ENCODE measurements at regions not wholly inside any gene's neighbourhood (a gene's known extent, or its start where the extent isn't known, plus 50 kb on each side); places are given as distances from the start of the nearest gene placed in this dataset.

DNA sequence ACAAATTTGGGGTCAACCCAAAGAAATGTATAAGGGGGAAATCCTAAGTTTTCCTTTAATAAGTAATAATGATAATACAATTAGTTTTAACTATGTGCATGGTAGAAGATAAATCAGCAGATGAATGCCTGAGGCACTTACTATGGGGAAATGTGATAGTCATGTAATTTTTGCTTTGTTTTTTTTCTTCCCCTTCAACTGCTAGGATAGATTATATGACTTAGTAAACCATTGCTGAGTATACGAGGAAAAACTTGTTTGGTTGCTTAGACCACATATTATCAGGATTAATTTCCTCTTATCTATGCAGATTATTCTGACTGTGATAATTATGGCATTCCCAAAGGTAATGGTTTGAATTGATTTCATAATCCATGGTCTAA is 181.1 kb downstream of the TGFB2 start:
- no peak for DNase-seq (ENCODE audit: low spot score)

DNA sequence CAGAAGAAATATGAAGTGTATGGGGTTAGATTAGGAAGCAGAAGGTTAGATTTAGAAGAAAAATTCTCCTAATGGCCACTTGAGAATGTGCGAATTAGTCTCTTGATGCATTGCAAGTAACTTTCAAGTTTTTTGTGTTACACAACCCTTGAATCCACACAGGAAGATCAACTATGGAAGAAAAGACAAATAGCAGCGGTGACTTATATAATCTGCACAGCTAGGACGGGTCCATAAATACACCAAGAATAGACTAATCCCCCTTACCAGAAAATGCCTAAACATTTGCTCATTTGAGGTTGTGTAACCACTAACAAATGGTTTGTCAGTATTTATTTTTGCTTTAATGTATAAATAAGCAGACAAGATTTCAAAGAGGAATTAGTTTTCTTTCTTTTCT is 182.6 kb downstream of the TGFB2 start:
- no peak for DNase-seq (ENCODE audit: low spot score)

DNA sequence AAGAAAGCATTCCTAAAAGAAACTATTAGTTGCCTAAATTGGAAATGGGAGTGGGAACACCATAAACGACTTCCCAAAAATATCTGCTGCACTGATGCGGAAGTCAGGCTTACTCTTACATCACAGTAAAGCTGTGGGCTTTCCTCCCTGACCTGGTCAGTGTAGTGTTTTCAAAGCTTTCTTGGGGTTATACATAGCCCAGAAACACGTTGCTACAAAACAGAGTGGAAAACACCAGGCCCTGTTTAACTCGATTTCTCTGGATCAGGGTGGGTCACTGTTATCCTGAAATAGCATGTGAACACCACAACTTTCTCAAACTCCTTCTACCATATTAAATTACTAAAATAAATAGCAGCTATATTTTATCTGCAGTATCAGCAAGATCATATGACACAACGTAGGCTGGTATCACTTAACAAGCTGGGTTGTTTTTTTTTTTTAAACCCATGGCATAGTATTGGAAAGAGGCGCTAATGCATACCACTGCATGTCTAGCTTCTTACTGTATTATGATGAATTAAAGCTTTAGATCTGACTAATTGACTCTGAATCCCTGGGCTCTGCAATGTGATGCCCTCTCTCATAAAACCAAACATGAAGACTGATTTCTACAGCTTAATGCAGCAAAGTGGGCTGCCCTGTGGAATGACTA is 184.6 kb downstream of the TGFB2 start:
- no peak for DNase-seq (ENCODE audit: low spot score)

DNA sequence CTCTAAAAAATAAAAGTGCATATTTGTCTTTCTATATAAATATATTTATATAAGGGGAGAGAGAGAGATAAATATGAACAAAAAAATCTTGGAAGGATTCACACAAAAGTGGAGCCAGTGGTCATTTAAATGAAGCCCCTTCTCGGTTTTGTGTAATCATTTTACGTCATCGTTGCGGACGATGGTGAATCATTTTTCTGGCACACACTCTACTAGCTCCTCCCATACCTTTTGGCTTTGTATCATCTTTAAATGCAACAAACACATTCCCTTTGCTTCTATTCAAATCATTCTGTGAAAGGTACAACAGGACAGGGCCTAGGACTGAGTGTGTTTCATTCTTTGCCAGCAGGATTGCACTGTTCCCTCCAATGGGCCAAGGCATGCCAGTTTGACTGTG is 186.8 kb downstream of the TGFB2 start:
- DNase-seq (ENCODE audit: low spot score) = no peak

DNA sequence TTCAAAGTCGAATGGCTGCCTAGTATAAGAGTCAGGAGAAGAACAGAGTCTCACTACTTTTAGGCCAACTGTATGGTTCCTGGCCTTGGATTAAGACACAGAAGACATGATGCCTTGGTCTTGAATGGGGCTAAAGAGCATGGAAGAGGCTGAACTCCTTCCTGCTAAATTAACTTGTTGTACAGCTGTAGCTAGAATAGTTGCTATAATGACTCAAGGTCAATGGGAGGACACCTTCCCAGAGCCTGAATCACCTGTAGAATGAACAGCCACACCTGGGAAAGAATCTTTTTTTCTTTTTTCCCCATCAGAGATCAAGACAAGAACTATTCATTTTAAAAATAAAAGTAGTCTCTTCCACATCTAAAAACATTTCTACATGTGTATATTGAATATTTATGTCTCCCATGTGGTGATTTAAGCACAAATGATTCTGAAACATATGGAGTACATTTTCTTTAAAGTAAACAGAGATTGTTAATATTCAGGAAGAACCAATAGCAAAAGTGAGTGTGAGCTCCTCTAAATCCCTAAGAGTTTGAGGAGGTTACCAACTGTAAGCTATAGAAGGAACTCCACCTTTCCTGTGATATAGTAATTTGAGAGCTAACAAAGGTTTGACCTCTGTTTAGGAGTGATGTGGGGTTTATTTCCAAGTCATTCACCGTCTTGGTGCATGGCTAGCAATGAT is 191.3 kb downstream of the TGFB2 start:
- no peak for DNase-seq (ENCODE audit: low spot score)

DNA sequence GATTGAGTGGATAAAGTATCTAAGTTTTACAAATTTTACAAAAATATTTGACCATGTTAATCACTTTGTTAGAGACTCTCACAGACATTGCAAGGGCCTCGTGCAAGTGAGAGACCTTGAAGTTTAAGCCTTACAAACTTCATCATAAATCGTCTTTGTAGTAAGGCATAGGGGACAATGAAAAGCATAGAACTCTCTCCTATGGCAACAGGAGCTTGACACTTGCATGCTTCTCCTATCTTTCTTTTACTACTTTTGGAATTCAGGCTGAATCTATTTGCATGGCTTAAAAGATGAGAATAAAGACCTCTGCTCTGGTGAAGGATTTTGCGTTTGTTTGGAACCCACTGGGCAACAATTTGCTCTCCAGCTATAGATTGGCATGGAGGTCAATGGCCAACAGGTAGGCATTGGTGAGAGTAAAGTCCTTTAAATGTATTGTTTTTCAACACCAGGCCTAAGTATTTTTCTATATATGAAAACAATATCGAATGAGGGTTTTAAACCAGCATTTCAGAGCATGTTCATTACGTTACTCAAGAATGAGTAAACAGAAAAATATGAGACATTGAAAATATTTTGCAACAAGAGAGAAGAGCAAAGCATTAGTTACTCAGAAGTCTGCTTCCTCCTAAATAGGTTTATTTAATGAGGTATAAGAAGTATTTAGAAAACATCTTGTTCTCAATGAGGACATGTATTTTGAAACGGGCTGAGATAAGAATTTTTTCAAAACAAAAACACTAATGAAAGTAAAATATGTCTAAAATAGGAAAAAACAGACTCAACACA is 192.2 kb downstream of the TGFB2 start:
- DNase-seq (ENCODE audit: low spot score) = no peak

DNA sequence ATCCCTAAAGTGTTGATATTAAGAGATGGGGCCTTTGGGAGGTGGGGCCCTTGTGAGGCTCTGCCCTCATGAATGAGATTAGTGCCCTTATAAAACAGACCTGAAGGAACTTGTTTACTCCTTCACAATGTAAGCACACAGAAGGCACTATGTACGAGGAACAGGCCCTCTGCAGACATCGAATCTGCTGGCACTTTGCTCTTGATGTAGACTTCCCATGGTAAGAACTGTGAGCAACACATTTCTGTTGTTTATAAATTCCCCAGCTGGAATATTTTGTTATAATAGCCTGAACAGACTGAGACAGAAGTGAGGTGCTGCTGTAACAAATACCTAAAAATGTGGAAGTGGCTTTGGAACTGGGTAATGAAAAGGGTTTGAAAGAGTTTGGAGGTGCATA is 193.2 kb downstream of the TGFB2 start:
- DNase-seq (ENCODE audit: low spot score) = no peak

DNA sequence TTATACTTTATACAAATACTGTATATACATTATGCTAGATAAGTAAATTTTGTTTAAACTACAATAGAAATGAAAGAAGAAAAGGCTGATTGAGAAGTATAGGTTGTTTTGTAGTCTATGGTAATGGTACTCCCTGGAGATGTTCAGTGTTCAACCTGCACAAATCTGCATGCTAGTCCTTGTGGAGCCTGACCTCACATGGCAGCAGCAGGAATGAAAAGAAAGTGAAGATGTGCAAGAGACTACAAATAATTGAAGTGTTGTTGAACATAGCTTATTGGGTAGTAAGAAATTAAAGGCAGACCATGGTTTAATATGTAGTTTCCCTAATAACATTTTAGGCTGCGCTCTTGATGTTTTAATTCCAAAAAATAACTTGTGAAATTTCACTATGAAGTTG is 201.2 kb downstream of the TGFB2 start:
- DNase-seq (ENCODE audit: low spot score) = no peak

DNA sequence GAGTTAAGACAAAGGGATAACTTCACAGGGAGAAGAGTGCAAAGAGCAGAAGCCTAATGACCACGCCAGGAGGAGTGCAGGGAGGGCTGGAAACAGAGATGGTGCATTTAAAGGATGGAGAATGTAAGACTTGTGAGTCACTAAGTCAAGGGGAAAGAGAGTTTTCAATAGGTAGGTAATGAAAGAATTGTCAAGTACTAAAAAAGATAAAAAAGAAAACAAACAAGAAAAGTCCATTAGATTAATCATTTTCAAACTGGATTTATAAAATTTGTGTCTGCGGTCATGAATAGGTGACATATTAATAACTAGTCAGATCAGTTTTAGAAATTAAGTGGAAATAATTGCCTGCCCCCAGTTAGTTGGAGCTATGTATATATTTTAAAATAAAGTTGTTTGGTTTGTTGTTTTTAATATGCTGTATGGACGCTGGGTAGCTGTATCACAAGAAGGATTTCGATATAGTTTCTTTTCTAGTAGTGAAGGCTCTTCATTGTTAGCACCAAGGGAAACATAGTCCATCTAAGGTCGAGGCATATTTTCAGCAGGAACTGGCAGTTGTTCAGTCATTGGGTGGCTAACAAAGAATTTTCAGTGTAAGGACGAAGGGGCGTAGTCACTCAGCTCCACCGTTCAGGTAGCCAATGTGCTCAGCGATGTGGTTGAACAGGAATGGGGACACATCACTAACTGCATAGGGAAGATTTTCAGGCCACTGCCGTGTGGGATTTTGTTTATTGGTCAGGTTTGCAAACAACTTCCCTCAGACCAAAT is 203.0 kb downstream of the TGFB2 start:
- DNase-seq (ENCODE audit: low spot score) = no peak

DNA sequence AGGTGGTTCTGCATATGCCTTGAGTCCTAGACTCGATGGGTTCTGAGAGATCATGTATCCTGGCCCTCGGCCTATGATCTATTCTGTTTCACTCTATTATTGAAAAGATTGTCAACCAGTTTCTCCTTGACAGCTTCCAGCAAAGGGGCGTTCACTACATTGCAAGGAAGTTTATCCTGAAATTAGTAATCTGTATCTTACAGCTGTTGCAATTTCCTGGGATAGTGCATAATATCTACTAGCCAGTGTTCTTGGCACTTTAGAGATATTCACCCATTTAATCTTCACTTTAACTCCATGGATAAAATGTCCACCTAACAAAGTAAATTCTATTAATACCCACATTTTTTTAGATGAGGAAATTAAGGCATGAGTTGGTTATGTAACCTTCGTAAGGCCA is 203.6 kb downstream of the TGFB2 start:
- DNase-seq (ENCODE audit: low spot score) = no peak

DNA sequence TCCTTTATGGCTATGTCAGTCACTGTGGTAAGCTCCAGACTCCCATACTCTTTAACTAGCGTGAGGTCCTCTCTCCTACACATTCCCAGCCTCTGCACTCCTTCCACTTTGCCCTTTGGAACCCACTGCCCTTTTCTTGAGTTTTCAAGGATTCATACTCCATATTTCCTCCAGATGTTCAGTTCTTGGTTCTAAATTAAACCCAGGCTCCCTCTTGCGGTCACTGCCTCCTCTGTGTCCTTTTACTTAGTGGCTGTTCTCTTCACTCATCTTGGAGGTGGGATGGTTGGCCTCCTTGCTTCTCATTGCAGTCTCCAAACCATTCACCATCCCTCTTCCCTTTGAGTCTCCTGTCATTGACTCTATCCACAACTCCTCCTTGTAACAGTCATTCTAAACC is 208.1 kb downstream of the TGFB2 start:
- peak; percentile 39 for DNase-seq (ENCODE audit: low spot score)

DNA sequence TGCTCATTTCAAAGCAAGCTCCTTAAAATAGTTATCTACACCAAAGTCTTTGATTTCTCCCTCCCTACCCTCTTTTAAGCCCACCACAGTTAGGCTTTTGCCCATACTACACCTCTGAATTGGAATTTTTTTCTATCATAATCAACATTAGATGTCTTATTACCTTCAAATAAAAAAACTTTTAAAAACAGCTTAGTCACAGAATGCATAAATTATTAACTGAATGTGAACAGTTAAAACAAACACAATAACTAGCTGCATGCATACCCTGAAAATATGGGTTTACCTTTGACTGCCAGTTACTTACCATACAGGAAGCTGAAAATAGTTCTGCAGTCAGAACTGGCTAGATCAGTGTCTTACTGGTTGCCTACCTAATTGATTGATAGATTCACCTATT is 210.9 kb downstream of the TGFB2 start:
- DNase-seq (ENCODE audit: low spot score) = no peak

DNA sequence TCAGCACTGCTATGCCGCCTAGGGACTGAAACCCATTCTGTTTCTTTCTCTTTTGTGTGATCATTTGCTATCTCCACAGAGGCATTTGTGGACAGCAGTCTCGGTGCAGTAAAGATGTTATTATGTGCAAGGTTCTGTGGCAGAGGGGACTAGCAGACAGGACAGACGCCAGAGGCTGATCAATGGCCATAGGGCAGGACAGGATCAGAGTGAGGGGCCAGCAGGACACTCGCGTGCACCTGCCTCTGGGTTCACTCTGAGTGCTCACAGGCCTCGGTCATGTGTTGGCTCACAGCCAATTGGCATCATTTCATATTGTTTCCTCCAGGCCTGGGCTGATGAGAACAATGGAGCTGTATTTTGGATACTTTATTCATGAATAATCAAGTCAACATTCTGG is 212.6 kb downstream of the TGFB2 start:
- no peak for DNase-seq (ENCODE audit: low spot score)

DNA sequence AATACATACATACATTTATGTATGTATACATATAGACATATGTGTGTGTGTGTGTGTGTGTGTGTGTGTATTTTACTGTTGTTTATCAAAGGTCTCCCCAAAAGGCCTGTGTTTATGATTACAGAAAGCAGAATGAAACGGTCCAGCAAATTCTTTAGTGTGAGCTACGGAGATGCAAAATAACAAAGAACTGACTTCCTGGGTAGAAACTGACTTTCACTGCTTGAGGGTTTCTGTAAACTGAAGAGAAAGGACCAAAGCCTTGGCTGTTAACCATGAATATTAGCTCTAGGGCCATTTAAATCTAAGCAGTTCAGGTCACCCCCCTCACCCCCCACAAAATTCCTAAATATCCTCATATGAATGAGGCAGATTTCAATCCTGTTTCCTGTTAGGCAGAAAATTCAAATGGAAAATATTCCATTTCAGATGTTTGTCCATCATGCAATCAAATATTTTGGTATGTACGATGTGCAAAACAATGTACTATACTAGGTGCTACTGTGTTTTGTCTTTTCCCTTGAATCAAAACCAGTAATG is 213.2 kb downstream of the TGFB2 start:
- DNase-seq (ENCODE audit: low spot score) = no peak

DNA sequence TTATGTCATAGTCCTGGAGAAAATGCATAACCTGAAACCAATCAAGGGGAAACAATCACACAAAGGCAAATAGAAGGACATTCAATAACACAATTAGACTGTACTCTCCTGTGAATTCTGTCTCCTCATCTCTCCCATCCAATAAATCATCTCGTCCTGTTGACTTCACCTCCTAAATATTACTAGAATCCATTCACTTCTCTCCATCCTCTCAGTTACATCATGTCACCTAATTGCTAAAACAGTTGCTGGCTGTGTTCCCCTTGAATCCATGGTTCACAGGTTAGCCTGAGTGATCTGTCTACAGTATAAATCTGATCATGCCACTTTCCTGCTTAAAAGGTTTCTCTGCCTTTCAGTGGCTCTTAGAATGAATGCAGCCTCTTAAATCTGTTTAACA is 220.2 kb downstream of the TGFB2 start:
- no peak for DNase-seq (ENCODE audit: low spot score)

DNA sequence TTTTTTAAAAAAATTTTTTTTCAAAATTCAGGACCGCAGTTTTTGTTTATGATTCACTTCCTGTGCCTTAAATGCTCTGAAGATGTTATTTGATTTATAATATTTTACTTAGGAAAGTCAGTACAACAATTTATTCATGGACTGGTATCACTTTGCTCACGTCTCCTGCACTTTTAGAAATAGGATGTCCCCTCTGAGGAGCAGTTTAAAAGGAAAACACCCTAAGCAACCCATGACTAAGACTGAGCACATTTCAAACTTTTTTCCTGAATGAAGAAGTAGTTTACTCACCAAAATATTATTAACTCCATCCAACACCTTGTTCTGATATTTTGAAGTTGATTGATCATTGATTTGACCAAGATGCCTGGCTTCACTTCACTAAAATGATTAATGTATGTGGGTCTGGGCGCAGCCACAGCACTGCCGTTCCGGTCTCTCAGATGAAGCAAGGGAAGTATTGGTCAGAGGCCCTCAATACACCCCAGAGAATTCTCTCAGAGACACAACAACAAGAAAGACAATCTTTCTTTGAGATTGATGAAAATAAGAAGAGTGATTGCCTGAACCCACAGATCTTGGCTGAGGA is 223.9 kb downstream of the TGFB2 start:
- no peak for DNase-seq (ENCODE audit: low spot score)

DNA sequence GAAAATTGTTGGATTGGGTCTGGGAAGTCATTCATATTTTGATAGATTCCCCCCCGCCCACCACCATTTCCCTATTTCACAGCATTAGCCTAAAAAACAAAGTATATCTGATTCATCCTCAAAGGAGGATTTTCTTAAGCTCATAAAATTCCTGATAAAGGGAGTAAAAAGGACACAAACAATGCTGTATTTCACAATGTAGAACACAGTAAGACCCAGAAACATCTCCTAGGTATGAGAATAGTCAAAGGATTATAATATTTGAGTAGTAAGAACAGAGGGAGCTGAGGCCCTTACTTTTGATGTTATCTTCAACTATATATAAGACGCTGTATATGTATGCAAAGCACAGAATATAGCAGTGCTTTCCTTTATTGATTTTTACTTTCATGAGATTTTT is 225.3 kb downstream of the TGFB2 start:
- DNase-seq (ENCODE audit: low spot score) = no peak

DNA sequence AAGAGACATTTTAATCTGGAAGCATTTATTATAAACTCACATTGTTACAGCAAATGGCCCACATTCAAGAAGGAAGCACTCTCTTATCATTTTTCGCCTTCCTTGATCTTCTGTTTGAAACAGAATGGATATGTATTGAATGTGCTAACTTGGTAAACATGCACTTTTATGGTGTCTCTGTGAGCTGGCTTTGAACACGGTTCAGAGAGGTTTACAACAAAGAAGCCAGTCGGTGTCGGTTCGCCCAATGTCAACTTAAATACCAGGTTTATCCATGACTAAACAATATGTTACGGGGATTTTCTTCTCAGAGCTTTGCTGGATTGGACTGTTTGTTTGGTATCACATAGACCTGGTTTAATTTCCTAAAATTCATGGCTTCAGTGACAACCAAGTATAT is 226.4 kb downstream of the TGFB2 start:
- no peak for DNase-seq (ENCODE audit: low spot score)

DNA sequence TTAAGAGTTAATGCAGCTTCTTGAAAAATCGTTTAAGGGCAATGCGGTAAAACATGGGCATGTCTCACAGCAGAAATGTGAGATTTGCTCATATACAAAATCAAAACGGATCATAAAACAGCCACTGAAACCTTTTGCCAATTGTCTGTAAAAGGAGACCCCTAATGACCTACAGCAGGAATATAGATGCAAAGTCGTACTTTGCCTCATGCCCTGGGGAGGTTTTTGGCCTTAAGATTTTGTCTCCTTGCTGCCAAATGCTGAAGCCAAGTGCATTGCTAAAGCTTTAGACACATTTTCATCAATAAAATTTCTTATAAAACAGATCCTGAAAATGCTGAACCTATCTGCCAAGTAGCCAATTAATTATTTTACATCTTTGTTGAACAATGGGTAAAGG is 226.9 kb downstream of the TGFB2 start:
- DNase-seq (ENCODE audit: low spot score) = no peak

DNA sequence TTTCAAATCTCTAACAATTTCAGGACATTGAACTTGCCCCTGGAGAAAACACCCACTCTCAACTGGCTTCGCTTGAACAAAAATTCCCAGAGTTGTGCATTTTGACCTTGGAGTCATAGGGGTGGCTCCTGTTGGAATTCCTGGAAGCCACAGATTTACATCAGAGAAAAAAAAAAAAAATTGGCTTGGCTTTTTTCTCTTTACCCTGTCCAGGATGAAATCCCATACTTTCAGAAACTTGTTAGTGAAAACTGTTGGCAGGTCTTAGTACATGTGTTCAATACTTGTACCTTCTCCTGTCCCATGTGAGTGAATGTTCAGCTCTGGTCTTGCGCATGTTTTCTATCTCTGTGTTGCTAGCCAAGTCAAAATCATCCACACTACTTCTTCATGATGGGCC is 228.8 kb downstream of the TGFB2 start:
- DNase-seq (ENCODE audit: low spot score) = no peak

DNA sequence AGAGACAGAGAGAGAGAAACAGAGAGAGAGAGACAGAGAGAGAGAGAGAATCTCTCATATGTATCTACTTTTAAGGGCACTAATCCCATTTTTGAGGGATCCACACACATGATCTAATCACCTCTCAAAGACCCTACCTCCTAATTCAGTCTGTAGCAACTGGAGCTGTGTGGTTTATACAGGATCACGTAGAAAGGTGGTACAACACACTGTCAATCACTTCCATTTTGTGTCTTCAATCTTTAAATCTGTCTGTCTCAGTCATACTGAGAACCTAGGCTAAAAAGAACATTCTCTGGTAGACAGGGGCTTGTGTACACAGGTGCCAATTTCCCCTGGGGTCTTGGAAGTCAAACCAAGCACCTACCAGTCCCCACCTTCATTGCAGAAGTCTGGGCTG is 229.9 kb downstream of the TGFB2 start:
- no peak for DNase-seq (ENCODE audit: low spot score)

DNA sequence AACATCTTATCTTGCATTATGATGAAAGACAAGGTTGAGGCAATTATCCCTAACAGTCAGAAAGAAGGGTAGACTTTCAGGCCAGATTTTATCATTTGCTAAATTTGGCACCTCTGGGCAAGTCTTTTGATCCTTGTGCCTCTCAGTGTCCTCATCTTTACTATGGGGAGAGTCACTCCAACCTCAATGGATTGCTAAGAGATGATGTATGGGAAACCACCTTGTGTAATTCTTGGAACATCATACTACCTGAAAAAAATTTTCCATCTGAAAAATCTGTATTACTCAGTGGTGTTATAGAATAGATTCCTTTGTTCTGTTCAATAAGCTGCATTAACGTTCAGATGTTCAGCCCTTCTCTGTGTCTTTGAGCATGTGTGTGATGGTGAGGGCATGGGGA is 230.7 kb downstream of the TGFB2 start:
- DNase-seq (ENCODE audit: low spot score) = no peak
